C4-2B (cell line): ENCODE measurements at regions not wholly inside any gene's neighbourhood (a gene's known extent, or its start where the extent isn't known, plus 50 kb on each side); places are given as distances from the start of the nearest gene placed in this dataset.

Experiments used
- ZFX ChIP-seq: fragments of 450-650 bp; IDR thresholded peaks from 2 replicates; pipeline ENCODE4 v1.6.1; 2017
- TF ChIP-seq, protein P1 (sequence below): fragments of 450-650 bp; conservative IDR thresholded peaks from 2 replicates; pipeline ENCODE4 v1.5.1; 2017; ENCODE audit warnings: mild to moderate bottlenecking

DNA sequence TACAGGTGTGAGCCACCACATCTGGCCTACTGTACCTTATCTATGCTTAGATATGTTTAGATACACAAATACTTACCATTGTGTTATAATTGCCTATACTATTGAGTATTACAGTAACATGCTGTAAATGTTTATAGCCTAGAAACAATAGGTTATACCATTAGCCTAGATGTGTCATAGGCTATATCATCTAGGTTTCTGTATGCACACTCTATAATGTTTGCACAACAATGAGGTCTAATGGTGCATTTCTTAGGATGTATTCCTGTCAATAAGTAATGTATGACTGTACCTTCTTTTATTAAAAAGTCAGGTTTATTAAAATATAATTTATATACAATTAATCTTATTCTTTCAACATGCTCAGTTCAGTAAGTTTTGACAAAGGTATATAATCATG lies 683.1 kb downstream of the LRRC70 start:
- TF ChIP-seq, protein P1, sequence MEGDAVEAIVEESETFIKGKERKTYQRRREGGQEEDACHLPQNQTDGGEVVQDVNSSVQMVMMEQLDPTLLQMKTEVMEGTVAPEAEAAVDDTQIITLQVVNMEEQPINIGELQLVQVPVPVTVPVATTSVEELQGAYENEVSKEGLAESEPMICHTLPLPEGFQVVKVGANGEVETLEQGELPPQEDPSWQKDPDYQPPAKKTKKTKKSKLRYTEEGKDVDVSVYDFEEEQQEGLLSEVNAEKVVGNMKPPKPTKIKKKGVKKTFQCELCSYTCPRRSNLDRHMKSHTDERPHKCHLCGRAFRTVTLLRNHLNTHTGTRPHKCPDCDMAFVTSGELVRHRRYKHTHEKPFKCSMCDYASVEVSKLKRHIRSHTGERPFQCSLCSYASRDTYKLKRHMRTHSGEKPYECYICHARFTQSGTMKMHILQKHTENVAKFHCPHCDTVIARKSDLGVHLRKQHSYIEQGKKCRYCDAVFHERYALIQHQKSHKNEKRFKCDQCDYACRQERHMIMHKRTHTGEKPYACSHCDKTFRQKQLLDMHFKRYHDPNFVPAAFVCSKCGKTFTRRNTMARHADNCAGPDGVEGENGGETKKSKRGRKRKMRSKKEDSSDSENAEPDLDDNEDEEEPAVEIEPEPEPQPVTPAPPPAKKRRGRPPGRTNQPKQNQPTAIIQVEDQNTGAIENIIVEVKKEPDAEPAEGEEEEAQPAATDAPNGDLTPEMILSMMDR = no peak
- TF ChIP-seq ZFX = no peak
